PC-3 (cell line): ENCODE measurements at regions not wholly inside any gene's neighbourhood (a gene's known extent, or its start where the extent isn't known, plus 50 kb on each side); places are given as distances from the start of the nearest gene placed in this dataset.

Experiments
- ATAC-seq: fragments of 200-7000 bp; cut with Tn5 transposase; 2 replicates; pipeline ENCODE4 v1.9.1; 2020; ENCODE audit warnings: mild to moderate bottlenecking, moderate library complexity
- BruUV-seq: library from RNA; stranded (reverse); fragments of 400-500 nt; replicated peaks from 2 replicates; lab custom pipeline; 2021; lab: Mats Ljungman, UMichigan
- CTCF ChIA-PET: fragments of 300-600 bp; sonication (Branson Sonifier 250); formaldehyde crosslinking; loops from one replicate; lab custom pipeline; 2022; ENCODE audit warnings: antibody characterized with exemption; lab: Charles Lee
- POLR2A ChIA-PET: fragments of 300-600 bp; sonication (Branson Sonifier 250); formaldehyde crosslinking; loops from one replicate; lab custom pipeline; 2022; ENCODE audit warnings: antibody characterized with exemption; ENCODE audit not compliant: unreplicated experiment; lab: Charles Lee
- DNase-seq: peaks from one replicate; pipeline ENCODE4 v3.0.0-alpha.2; 2015
- H2AFZ ChIP-seq: fragments of 300-600 bp; sonication (generic); 2 replicates; pipeline ENCODE4 v1.6.0; 2016; ENCODE audit warnings: antibody characterized with exemption, low read length
- H3F3A ChIP-seq: fragments of 300-600 bp; sonication (generic); one replicate; pipeline ENCODE4 v1.6.0; 2017; ENCODE audit warnings: antibody characterized with exemption, low read length, control low read depth, mild to moderate bottlenecking; ENCODE audit not compliant: unreplicated experiment
- H3K27ac ChIP-seq: fragments of 300-600 bp; sonication (generic); 2 replicates; pipeline ENCODE4 v1.5.1; 2016; ENCODE audit warnings: mild to moderate bottlenecking, low read length
- H3K27me3 ChIP-seq: fragments of 300-600 bp; sonication (generic); 2 replicates; pipeline ENCODE4 v1.6.1; 2016; ENCODE audit warnings: low read length, mixed read lengths
- H3K36me3 ChIP-seq: fragments of 300-600 bp; sonication (generic); 2 replicates; pipeline ENCODE4 v1.6.1; 2016; ENCODE audit warnings: low read depth, mixed run types, low read length, mixed read lengths
- H3K4me1 ChIP-seq: fragments of 300-600 bp; sonication (generic); 2 replicates; pipeline ENCODE4 v1.5.1; 2016; ENCODE audit warnings: low read length; ENCODE audit not compliant: insufficient read depth
- H3K4me2 ChIP-seq: fragments of 300-600 bp; sonication (generic); 2 replicates; pipeline ENCODE4 v1.6.0; 2016; ENCODE audit warnings: low read length
- H3K4me3 ChIP-seq: fragments of 300-600 bp; sonication (generic); 2 replicates; pipeline ENCODE4 v1.5.1; 2016; ENCODE audit warnings: mild to moderate bottlenecking, low read length, mixed read lengths
- H3K79me2 ChIP-seq: fragments of 300-600 bp; sonication (generic); 2 replicates; pipeline ENCODE4 v1.6.1; 2017; ENCODE audit warnings: low read length, mixed read lengths
- H3K9ac ChIP-seq: fragments of 300-600 bp; sonication (generic); 2 replicates; pipeline ENCODE4 v1.6.0; 2016; ENCODE audit warnings: mild to moderate bottlenecking, low read length
- H3K9me2 ChIP-seq: fragments of 300-600 bp; sonication (generic); replicated peaks from 2 replicates; pipeline ENCODE4 v1.6.1; 2016; ENCODE audit warnings: mixed run types, low read length, mixed read lengths
- H3K9me3 ChIP-seq: fragments of 300-600 bp; sonication (generic); 2 replicates; pipeline ENCODE4 v1.6.1; 2016; ENCODE audit warnings: low read length, mixed read lengths
- H4K20me1 ChIP-seq: fragments of 300-600 bp; sonication (generic); 2 replicates; pipeline ENCODE4 v1.6.1; 2016; ENCODE audit warnings: low read length, mixed read lengths
- CTCF ChIP-seq: fragments of 300-600 bp; sonication (generic); conservative IDR thresholded peaks from 2 replicates; pipeline ENCODE4 v1.5.1; 2017; ENCODE audit warnings: antibody characterized with exemption, low read depth, mild to moderate bottlenecking, low read length
- EZH2 ChIP-seq: fragments of 300-600 bp; sonication (generic); IDR thresholded peaks from one replicate; pipeline ENCODE4 v1.6.1; 2017; ENCODE audit warnings: antibody characterized with exemption, mild to moderate bottlenecking, low read length; ENCODE audit not compliant: unreplicated experiment
- EZH2phosphoT487 ChIP-seq: fragments of 300-600 bp; sonication (generic); IDR thresholded peaks from 2 replicates; pipeline ENCODE4 v1.6.1; 2018; ENCODE audit warnings: mild to moderate bottlenecking, antibody characterized with exemption, low read length, borderline replicate concordance
- intact Hi-C: fragments of 100-400 bp; cut with micrococcal nuclease; formaldehyde crosslinking; loops from 2 replicates; pipeline ENCODE4 v1.9.0; 2023

DNA sequence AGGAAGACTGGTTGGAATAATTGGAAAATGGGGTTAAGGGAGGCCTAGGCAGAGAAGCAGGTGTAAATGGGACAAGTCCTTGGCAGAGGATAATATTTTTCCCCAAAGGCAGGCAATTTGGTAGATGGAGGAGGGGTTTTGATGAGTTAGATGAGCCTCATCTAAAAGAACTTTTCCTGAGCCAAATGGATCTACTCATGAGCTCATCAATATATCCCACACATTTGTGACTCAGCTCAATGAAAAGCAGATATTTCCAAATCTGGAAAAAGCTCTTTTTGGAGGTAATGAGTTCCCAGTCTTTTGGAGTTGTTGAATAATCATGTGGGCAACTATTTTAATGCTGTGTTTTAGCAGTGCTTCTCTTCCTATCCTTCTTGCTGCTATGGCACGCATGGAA is 685.5 kb upstream of the CITED2 start:
- CTCF ChIA-PET: no interaction called here
- no peak overlapping the region for H3K27ac ChIP-seq

DNA sequence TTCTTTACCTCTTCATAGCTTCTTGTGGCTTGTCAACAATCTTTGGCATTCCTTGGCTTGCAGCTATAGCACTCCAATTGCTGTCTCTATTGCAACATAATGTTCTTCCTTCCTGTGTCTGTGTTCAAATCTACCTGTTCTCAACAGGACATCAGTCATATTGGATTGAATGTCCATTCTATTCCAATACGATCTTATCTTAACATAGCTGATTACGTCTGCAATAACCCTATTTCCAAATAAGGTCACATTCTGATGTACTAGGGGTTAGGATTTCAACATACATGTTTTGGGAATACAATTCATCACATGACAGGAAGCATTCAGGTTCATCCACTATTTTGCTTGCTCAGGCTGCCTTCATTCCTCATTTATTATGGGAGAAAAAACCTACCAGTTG is 684.4 kb upstream of the CITED2 start:
- no peaks in the 10 kb centered on the region for H3K9me2 ChIP-seq
- no peaks in the 10 kb centered on the region for H3K36me3 ChIP-seq
- H3K27me3 ChIP-seq: no peaks in the 10 kb centered on the region
- peaks cover 17% of the 10 kb centered on the region for H3K4me1 ChIP-seq
- H3F3A ChIP-seq: no peaks in the 10 kb centered on the region
- no peak for TF ChIP-seq EZH2phosphoT487
- TF ChIP-seq CTCF: no peak
- TF ChIP-seq EZH2: no peak
- DNase-seq (no peak), ATAC-seq (no peak)
- BruUV-seq: no TSS peak
- H4K20me1 ChIP-seq: no peaks in the 10 kb centered on the region
- H3K9me3 ChIP-seq: no peaks in the 10 kb centered on the region
- H3K27ac ChIP-seq: no peak overlapping the region
- ChIA-PET CTCF (no interaction called here), POLR2A (no interaction called here)
- H2AFZ ChIP-seq: no peak overlapping the region
- no peak overlapping the region for H3K4me3 ChIP-seq
- no peak overlapping the region for H3K4me2 ChIP-seq
- no peaks in the 10 kb centered on the region for H3K79me2 ChIP-seq
- intact Hi-C loops: loop anchor here (10.0 kb wide), 1 partner anchor 866 kb away; no protein-coding TSS in a partner anchor
- H3K9ac ChIP-seq: no peak overlapping the region

More for the DNA sequence above, 685.5 kb upstream of the CITED2 start:
- no TSS peak for BruUV-seq
- Histone ChIP-seq H3K4me2 (no peak overlapping the region), H3K4me1 (peaks cover 17% of the 10 kb centered on the region), H3K9me3 (no peaks in the 10 kb centered on the region), H3K9ac (no peak overlapping the region), H3K79me2 (no peaks in the 10 kb centered on the region), H4K20me1 (no peaks in the 10 kb centered on the region), H3K36me3 (no peaks in the 10 kb centered on the region), H3K4me3 (no peak overlapping the region), H3K9me2 (no peaks in the 10 kb centered on the region), H3K27me3 (no peaks in the 10 kb centered on the region), H3F3A (no peaks in the 10 kb centered on the region), H2AFZ (no peak overlapping the region)
- POLR2A ChIA-PET: no interaction called here
- DNase-seq (no peak), ATAC-seq (no peak)
- TF ChIP-seq EZH2phosphoT487 (no peak), CTCF (no peak), EZH2 (no peak)
- intact Hi-C loops: loop anchor here (10.0 kb wide), 1 partner anchor 865 kb away; no protein-coding TSS in a partner anchor
